Kidney glomerular epithelial cell (primary cell): ENCODE measurements at regions not wholly inside any gene's neighbourhood (a gene's known extent, or its start where the extent isn't known, plus 50 kb on each side); places are given as distances from the start of the nearest gene placed in this dataset.

Experiments used
- DNase-seq: peaks from one replicate; lab custom pipeline; 2025; lab: John Stamatoyannopoulos, UW

DNA sequence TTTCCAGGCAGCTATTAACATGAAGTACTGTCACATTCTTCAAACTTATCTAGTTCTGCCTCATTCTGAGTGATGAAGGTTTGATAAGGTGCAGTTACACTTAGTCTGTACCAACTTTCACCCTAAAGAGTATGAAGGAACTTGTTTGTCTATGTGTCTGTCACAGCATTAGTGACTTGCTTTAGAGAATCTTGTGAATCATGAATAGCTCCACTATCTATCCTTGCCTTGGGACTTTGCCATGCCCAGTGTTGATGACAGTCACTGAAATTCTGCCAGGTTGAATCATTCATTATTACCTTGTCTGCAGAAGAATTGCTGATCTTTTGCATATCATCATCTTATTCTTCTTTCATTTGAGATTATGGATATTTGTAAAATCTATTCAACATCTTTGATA is 50.9 kb upstream of the A1CF start:
- DNase-seq: no peak

DNA sequence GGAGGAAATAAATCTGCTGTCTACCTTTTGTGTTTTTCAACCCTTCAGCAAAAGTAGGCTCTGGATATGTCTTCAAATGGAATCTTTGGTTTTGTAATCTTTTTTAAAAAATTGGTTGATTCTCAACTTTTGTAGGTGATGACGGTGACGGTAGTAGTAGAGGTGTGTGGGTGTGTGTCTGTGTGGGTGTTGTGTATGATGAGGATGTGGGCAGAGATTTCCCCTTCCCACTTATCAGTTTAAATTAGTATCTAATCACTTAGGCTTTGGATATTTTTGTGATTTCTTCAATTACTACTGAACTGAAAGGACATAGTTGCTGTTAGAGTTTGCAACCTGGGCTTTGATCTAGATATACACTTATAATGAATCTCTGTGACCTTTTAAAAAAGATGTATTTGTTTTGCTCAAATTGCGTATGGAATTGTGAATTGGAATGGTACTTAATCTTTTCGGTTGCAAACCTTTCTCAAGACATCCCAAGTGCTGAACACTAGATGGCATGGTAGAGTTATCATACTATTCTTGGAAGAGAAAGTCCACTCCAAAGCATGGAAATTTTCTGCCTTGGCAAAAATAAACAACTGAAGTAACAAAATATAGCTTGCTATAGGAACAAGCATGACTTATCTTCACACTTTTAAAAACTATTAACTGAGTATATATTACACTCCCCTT is 51.9 kb upstream of the A1CF start:
- peak; percentile 15 for DNase-seq

DNA sequence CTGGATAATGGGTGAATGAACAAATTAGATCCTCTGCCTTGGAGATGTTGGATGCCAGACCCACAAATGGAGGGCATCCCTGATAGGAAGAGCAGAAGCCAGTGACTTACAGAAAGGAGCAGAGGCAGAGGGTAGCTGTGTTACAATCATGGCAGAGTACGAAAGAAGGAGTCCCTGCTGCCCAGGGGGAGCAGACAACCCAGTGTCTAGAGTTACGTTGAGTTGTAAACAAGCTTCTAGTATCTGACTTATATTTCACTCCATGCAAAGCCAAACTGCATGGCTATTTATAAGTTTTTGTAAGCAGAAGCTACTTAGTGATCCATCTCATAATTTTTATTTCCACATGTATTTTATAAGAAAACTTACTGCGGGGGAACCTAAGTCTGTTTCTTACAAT is 56.2 kb upstream of the A1CF start:
- DNase-seq: no peak

DNA sequence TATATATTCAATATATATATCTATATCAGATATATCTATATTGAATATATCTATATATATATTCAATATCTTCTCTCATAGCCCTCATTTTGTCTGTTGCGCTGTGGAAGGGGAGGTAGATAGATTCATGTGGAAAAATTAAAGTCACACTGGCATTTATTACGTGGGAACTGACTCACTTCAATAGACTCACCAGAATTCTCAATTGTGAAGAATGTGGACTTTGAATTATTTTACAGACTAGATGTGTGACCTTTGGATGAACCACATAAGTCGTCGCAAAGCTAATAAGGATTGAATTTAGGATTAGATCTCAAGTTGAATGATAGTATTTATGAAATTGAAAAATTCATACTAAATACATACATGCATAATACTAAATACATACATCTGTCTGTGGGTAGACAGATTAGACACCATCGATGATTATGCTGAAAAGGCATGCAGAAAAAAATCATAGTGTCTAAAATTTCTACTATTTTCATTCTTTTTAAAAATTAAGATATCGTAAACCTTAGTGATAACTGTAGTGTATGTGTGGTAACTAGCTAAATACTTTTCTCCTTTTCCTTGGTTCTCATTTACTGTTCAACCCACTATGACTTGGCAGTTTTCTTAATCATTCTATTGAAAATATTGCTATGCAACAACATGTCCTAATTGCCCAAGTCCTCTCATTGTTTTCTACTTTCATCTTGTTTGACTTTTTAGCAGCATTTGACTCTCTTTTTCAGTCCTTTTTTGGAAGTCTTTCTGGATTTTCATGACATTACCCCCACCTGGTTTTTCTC is 61.8 kb upstream of the A1CF start:
- no peak for DNase-seq

DNA sequence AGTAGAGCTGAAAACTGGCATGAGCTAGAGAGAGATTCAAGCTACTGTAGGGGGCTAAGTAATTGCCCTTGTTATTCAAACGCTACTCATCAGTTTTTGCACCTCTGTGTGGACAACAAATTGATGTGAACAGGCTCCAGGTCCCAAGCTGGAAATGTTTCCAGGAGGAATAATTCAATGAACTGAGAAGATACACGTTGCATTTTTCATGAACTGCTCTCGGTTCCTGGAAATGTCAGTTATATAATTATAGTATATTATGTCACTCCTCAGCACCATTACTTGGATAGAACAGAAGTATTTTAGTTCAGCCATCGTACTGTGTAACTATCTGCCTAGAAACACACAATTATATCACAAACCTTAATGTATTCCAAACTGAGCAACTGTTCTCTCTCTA is 65.9 kb upstream of the A1CF start:
- DNase-seq: no peak

DNA sequence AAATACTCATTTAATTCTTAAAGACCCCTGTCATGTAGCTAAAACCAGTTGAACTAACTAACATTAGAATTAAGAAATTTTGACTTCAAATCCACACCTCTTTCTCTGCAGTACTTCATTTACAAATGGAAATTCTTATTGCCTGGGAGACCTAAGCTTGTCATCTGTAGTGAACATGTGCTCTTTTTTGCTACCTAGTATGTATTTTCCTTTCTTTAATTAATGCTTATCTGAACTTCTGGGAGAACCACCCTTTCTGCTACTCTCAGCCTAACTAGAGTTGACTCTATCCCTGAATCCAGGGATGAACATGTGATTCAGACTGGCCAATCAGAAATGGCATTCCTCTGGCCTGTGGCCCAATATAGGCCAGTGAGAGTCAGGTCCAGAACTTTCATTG is 75.9 kb upstream of the A1CF start:
- no peak for DNase-seq

DNA sequence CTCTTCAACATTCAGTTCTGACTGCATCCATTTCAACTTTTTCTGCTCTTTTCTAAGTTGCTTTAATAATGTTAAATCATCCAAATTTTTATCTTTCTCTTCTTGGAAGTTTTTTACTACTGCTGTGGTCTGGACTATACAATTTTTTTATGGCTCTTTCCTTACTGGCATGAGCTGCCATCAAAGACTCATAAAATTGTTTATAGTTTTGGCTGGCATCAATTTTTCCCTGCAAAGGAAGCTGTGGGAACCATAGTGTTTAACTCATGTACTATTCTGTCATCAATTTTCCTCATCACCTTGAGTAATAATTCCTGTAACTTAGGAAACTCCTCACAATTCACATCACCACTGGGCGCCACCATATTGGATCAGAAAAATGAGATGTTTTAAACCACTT is 77.6 kb upstream of the A1CF start:
- no peak for DNase-seq

DNA sequence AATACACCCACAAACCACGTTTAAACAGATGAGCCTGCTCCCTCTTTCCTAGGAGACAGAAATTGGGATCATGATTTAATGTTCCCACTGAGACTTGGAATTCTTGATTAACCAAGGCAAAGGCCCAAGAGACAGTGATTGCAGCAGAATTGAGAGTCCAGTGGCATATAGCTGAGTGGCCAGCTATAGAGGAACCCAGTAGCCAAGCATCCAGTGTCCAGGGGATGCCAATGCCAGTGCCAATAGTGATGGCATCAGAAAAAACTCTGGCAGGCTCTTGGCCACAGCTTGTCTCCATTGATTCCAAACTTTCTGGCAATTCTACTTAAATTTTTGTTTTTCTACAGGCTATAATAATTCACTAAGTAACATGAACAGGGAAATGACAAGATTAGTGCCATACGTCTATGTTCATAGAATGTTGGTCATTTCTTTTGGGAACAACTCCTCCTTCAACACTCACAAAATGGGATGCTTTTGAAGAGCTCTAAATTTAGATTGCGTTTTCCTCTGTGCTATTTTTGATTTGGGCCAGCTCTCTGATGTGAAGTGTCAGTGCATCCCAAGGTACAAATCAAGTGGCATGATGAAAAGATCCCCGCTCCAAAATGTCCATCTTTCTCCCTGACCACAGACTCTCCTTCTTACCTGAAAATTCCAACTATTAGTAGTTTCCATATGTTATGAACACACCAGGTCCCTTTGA is 83.1 kb upstream of the A1CF start:
- no peak for DNase-seq

DNA sequence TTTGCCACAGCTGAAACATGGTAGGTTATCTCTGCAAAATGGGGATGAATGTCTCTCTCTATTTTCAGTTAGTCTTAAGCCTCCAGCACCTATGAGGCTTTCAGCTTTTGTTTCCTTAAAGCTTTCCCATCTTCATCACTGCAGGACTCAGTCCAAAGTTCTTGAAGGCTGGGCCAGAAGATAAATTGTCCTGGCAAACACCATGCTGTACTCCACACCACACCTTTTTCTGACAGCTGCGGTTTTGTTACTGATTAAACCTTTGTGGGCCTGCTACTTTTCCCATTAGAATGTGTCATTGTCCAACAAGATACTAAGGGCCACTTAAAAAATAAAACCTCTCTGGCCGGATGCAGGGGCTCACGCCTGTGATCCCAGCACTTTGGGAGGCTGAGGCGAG is 87.2 kb upstream of the A1CF start:
- DNase-seq: no peak

DNA sequence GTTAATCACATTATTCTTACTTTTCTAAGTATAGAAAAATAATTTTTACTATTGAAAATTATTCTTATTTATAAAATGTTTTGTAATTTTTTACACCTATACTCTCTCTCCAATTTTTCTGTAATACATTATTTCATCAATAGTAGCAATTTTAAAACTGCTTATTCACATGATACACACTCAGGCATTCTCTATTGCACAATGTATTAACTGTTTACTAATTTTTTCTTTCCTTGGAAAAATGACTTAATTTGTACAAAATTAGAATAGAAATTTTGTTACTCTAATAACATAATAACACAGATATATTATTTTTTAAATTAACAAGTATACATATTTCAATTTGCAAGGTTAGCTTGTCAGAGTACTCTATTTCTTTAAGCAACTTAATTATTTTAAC is 92.9 kb upstream of the PRKG1 start:
- DNase-seq: no peak

DNA sequence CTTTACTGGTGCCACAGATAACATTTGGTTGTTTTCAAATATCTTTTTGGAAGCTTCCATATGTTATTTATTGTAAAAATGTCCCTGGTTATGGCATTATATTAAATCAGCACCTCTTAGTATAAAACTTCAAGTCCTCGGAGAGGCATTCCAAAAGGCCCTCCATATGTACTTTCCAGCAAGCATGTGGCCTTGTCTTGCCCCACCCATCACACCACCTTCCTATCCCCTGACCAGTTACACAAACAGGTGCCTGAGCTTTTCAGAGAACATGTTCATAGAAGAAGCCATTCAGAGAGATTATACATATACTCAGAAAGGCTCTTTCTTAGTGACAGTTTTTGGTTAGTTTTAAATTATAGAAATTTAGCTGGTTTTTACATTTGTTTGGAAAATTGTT is 92.4 kb upstream of the PRKG1 start:
- no peak for DNase-seq

DNA sequence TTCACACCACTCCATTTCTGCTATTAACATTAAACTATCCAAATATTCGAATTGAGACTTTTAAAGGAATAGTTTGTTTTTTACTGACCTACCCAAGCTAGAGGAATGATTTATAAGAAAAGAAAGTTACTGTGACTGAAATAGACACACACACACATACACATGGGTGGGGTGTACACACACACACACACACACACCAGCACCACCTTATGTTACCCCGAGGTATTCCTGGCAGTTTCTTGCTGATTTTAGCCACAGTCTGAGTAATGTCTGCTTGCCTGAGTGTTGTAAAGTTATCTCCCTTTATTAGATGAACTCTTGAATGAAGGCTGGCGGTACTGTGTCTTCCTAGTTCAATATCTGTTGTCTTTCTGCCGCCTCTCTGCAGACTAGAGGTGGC is 91.3 kb upstream of the PRKG1 start:
- DNase-seq: no peak

DNA sequence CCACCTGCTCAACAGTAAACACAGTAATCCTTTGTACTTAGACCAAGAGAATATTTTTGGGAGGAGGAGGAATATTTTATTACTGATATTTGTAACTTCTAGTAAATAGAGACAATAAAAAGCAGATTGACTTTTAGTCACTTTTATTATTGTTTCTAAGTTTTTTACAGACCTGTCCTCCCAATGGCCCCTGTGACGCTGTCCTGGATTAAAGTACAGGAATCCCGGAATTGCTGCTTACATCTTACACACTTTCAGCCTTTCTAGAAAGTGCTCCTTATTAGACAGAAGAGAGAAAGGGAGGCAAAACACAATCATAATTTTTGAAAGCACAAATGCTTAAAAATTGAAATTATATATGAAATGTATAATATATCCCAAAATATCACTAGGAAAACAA is 86.4 kb upstream of the PRKG1 start:
- DNase-seq: no peak

DNA sequence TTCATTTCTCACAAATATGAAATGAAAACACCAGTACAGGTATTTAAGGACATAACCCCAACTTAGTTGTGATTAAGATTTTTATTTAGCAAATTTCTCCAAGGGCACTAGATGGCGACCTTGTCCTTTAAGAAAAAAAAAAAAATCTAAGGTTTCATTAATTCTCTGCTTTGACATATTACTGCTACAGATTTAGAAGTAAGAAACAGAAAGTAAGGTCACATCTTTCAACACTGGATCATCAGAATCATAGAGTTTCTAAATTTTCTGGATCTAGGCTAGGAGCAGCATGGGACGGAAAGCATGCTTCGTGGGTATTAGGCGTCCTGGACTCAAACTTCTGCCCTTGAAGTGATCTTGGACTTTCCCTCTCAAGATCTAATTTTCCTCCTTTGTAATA is 85.5 kb upstream of the PRKG1 start:
- DNase-seq: peak; percentile 10

DNA sequence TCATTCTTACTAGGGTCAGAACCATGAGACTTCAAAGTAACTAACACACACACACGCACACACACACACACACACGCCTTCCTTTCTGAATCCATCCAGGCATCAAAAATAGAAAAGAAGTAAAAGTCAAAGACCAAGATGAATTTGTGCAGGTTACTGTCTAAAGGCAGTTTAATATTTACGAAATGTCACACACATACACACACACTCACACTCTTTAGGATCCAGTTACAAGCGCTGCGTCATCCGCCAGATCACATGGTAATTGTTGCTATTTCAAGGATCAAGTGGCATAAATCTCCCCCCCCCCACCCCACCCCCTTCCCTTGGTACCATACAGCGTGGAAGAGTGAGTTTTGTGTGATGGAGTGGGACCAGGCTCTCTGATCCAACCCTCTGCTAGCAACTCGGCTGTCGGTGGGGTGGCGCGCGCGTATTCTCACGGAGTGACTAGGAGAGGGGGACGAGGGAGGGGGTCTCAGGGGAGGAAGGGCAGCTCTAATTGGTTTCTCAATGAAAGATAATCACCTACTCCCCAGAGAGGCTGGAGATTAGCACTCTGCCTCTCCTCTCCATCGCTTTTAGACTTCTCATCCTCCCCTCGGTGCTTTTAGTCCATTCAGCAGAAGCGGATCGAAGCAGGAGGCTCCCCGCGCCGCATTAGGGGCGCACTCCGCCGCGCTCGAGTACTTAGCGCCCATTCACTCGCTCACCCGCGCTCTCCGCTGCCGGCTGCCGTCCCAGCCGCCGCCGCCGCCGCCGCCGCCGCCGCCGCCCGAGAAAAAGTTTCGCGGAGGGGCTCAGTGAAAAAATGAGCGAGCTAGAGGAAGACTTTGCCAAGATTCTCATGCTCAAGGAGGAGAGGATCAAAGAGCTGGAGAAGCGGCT is 83.5 kb upstream of the PRKG1 start:
- DNase-seq: no peak

DNA sequence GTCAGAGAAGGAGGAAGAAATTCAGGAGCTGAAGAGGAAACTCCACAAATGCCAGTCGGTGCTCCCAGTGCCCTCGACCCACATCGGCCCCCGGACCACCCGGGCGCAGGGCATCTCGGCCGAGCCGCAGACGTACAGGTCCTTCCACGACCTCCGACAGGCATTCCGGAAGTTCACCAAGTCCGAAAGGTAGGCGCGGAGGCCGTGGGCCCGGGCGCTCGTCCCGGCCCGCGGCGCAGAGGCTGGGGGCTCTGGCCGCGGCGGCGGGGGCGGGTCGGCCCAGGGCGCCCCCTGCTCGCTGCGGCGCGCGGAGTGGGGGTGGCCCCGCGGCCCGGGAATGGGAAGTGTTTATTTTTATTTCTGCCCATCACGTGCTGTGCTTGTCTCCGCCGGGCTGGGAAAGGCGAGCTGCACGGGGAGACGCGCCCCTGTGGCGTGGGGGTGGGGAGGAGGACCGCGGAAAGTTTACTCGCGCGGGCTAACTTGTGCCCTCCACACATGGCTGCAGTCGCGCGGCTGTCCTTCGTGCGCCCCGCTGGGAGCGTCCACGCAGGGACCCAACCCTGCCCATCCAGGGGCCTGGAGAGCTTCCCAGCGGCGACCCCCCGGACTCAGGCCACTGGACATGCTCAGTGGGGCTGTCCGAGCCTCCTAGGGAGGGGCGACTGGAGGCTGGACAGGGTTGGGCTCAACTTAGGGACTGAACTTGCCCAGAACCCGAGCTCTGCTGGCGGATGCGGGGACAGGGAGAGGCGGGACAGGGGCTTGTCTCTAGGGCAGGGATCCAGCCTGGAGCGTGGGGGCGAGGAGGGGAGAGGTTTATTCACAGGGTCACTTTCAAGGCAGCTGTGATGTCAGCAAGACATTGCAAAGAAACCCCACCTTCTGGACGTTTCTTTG is 82.6 kb upstream of the PRKG1 start:
- no peak for DNase-seq

DNA sequence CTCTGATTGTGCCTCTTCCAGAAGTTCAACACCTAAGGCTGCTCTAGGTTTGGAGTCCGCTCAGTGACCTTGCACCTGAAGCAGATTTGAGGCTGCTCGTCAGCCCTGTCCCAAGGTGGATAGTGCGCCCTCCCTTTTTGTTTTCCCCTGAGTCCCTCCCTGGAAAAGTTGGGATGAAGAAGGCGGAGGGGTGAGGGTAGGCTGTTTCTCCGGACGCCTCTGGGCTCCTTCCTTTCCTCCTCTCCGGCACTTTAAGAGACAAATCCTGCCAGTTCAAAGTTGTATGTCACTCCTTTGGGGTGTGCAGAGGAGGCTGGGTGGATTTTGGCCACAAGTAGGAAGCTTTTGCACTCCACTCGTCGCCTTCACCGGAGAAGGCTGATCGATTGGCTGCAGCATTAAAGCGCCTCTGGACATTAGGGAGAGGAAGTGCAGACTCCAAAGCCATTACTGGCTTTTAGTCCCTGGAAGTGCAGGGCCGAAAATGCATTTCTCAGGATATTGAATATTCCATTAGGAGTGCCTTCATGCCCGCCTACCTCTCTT is 81.9 kb upstream of the PRKG1 start:
- no peak for DNase-seq

DNA sequence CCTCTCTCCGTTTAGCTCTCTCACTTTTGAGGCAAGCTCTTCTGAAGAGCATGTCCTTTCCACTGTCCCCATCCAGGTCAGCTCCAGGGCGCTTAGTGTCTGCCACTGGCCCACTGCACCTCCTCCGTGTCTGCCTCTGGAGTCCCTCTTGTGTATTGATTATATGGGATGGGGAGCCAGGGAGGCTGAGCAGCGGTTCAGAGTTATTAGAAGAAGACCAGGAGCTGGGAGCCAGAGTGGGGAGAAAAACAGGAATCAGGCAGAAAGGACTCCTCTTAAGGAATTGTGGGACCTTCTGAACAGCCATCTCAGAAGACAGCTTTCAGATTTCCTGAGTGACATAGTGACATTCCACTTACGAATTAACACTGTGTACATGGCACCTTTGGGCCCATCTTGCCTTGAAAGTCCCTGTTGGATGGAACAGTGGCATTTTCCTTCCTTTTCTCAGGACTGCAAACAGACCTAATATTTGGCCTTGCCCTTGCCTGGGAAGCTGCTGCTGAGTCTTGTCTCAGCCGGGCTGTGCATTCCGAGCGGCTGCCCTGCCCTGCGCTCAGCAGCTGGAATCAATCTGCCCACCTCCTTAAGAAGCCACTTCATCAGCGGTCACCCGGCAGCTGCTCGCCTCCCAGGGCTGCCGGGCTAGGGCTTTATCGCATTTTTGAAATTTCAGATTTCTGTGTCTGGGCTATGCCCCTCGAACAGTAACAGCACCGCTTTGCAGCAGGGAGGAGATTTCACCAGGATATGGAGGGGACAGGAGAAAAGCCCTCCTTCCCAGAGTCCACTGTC is 81.1 kb upstream of the PRKG1 start:
- DNase-seq: no peak

DNA sequence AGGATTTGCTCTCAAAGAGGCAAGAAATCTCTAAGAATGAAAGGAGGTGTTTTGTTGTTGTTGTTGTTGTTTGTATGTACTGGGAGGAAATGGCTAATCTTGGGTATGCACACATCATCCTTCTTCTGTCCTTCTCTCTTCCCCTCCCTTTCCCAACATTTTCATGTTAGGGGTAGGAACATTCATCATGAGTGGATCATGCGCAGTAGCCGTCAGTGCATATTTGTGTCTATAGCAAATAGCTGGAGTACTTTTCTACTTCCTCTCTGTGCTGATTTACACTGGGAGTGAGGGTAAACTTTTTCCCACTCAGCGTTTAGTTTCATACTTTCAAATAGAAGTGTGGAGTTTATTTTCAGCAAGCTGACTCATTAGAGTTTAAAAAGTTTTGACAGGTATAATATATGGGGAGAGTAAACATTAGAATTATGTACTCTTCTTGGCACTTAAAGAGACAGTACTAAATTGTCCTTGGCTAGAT is 80.5 kb upstream of the PRKG1 start:
- no peak for DNase-seq

DNA sequence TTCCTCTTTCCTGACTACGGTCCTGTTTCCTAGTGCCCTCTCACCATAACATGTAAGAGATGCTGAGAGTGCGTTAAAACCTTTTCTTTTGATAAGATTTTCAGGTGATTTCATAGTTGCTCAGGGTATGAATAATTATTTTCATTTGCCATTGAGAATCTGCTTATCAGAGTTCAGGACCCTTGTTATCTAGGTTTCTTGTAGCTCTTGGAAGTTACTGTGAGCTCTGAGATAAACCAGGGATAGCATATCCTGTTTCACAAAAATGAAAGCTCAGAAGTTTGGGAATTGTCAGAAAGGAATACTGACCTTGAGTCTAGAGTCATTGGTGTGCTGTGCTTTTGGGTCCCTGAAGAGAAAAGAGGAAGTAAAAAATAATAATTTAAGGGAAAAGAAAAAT is 76.8 kb upstream of the PRKG1 start:
- no peak for DNase-seq
